ENCODE measurements at regions not wholly inside any gene's neighbourhood (a gene's known extent, or its start where the extent isn't known, plus 50 kb on each side); places are given as distances from the start of the nearest gene placed in this dataset.

GRCh38 chrX:13464599-13465275 lies 104.7 kb upstream of the EGFL6 start:
- TF ChIP-seq, protein P1, sequence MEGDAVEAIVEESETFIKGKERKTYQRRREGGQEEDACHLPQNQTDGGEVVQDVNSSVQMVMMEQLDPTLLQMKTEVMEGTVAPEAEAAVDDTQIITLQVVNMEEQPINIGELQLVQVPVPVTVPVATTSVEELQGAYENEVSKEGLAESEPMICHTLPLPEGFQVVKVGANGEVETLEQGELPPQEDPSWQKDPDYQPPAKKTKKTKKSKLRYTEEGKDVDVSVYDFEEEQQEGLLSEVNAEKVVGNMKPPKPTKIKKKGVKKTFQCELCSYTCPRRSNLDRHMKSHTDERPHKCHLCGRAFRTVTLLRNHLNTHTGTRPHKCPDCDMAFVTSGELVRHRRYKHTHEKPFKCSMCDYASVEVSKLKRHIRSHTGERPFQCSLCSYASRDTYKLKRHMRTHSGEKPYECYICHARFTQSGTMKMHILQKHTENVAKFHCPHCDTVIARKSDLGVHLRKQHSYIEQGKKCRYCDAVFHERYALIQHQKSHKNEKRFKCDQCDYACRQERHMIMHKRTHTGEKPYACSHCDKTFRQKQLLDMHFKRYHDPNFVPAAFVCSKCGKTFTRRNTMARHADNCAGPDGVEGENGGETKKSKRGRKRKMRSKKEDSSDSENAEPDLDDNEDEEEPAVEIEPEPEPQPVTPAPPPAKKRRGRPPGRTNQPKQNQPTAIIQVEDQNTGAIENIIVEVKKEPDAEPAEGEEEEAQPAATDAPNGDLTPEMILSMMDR (IDR thresholded peaks at IDR 0.05), result no peak
- TF ChIP-seq POLR2A (IDR thresholded peaks at IDR 0.05), result no peak

Data from vagina (tissue), 2 donors.